Esophagus squamous epithelium (tissue), 5 donors: ENCODE measurements at regions not wholly inside any gene's neighbourhood (a gene's known extent, or its start where the extent isn't known, plus 50 kb on each side); places are given as distances from the start of the nearest gene placed in this dataset.

Source experiments
- DNase-seq: peaks from one replicate; lab custom pipeline; 2025; lab: John Stamatoyannopoulos, UW
- H3K27ac ChIP-seq, 4 donors: fragments of 200-600 bp; sonication (generic); one replicate each; pipeline ENCODE4 v1.5.1; 2016 to 2019; ENCODE audit warnings: mild to moderate bottlenecking in 1 of 4
- H3K27me3 ChIP-seq, 4 donors: fragments of 200-600 bp; sonication (generic); 1 replicate in 3 of 4; 2 replicates in 1 of 4; pipeline versions ENCODE4 v1.5.1 to v1.6.0; 2017 to 2021; ENCODE audit warnings: antibody characterized with exemption in 1 of 4
- H3K36me3 ChIP-seq, 3 donors: fragments of 200-600 bp; sonication (generic); one replicate each; pipeline ENCODE4 v1.5.1; 2016 to 2019
- H3K4me1 ChIP-seq, 3 donors: fragments of 200-600 bp; sonication (generic); one replicate each; pipeline ENCODE4 v1.5.1; 2017 to 2019
- H3K4me3 ChIP-seq, 4 donors: fragments of 200-600 bp; sonication (generic); 1 replicate in 3 of 4; 2 replicates in 1 of 4; pipeline ENCODE4 v1.5.1; 2016 to 2019; ENCODE audit warnings: mild to moderate bottlenecking in 2 of 4, moderate library complexity in 1 of 4
- H3K9me3 ChIP-seq, 3 donors: fragments of 200-600 bp; sonication (generic); one replicate each; pipeline ENCODE4 v1.5.1; 2016 to 2019
- POLR2A ChIP-seq, 4 donors: fragments of 450-650 bp; IDR thresholded peaks; one replicate each; pipeline ENCODE4 v1.6.1; 2017; ENCODE audit warnings: antibody characterized with exemption in 4 of 4, mild to moderate bottlenecking in 4 of 4, moderate library complexity in 3 of 4
- WGBS, 2 donors: methylation state at CpG; one replicate each; pipeline ENCODE4 v1.1.5; 2018; 5-methylcytosine and 5-hydroxymethylcytosine counted together
- intact Hi-C: fragments of 100-400 bp; cut with DNase I; formaldehyde crosslinking; loops from one replicate; pipeline ENCODE4 v1.15.0; 2022
- TF ChIP-seq, protein P1 (sequence below), 6 experiments: fragments of 450-650 bp in 4 of 6; fragments of 200-600 bp in 2 of 6; sonication (generic) in 2 of 6; IDR thresholded peaks; one replicate each; pipeline ENCODE4 v1.5.1; 2016 to 2019; ENCODE audit warnings: antibody characterized with exemption in 6 of 6, mild to moderate bottlenecking in 4 of 6, moderate library complexity in 4 of 6
- donor health status: DM: yes; HTN: yes; CAD: no.

DNA sequence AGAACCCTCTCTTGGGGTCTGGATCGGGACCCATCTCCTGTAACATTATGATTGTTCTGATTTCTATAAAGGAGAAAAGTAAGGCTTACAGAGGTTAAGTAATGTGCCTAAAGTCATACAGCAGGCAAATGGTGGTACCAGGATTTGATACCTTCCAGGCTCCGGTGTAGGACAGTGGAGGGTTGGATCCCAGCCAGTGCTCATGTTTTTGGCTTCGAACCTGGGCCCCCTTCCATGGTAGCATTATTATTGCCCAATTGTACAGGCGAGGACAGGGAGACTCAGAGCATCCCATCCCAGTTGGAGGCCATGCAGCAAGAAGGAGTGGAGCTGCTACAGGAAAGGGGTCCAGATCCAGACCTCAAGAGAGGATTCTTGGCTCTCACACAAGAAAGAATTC, 202.7 kb downstream of the TFAP2C start:
- H3K4me3 ChIP-seq: no peak overlapping the region
- H3K9me3 ChIP-seq: no peaks in the 10 kb centered on the region
- DNase-seq: no peak
- H3K27me3 ChIP-seq: peaks cover 0 to 30% (median 2%) of the 10 kb centered on the region in 4 donors
- WGBS, 2 donors: 52 to 67% methylated on average over 4 of the region's 4 CpGs
- no peaks in the 10 kb centered on the region for H3K36me3 ChIP-seq
- intact Hi-C loops: no loop called here
- H3K27ac ChIP-seq: no peak overlapping the region
- H3K4me1 ChIP-seq: peaks cover 8 to 33% (median 12%) of the 10 kb centered on the region in 3 donors
- TF ChIP-seq, protein P1, sequence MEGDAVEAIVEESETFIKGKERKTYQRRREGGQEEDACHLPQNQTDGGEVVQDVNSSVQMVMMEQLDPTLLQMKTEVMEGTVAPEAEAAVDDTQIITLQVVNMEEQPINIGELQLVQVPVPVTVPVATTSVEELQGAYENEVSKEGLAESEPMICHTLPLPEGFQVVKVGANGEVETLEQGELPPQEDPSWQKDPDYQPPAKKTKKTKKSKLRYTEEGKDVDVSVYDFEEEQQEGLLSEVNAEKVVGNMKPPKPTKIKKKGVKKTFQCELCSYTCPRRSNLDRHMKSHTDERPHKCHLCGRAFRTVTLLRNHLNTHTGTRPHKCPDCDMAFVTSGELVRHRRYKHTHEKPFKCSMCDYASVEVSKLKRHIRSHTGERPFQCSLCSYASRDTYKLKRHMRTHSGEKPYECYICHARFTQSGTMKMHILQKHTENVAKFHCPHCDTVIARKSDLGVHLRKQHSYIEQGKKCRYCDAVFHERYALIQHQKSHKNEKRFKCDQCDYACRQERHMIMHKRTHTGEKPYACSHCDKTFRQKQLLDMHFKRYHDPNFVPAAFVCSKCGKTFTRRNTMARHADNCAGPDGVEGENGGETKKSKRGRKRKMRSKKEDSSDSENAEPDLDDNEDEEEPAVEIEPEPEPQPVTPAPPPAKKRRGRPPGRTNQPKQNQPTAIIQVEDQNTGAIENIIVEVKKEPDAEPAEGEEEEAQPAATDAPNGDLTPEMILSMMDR (IDR thresholded peaks at IDR 0.05): no peak
- no peak for TF ChIP-seq POLR2A (IDR thresholded peaks at IDR 0.05)

- Histone ChIP-seq H3K4me3 (no peak overlapping the region), H3K4me1 (peaks cover 0 to 17% (median 3%) of the 10 kb centered on the region in 3 donors), H3K36me3 (no peaks in the 10 kb centered on the region), H3K9me3 (no peaks in the 10 kb centered on the region), H3K27me3 (peaks cover 0 to 43% (median 2%) of the 10 kb centered on the region in 4 donors), H3K27ac (no peak overlapping the region)
- no peak for DNase-seq
- intact Hi-C loops: no loop called here
- no peak for TF ChIP-seq POLR2A (IDR thresholded peaks at IDR 0.05)
- TF ChIP-seq, protein P1 (IDR thresholded peaks at IDR 0.05): no peak
- WGBS, 2 donors: 68 to 80% methylated on average over 5 of the region's 5 CpGs
Observed at GRCh38 chr20:56833427-56833826, 204.3 kb downstream of the TFAP2C start.

GRCh38 chr20:56835829-56836550, 206.9 kb downstream of the TFAP2C start:
- Histone ChIP-seq H3K4me1 (no peaks in the 10 kb centered on the region), H3K27ac (no peak overlapping the region), H3K9me3 (no peaks in the 10 kb centered on the region), H3K27me3 (peaks cover 0 to 32% (median 0%) of the 10 kb centered on the region in 4 donors), H3K36me3 (no peaks in the 10 kb centered on the region), H3K4me3 (no peak overlapping the region)
- 76% methylated on average over 3 to 4 of the region's 4 CpGs for WGBS, 2 donors
- DNase-seq: no peak
- TF ChIP-seq POLR2A (IDR thresholded peaks at IDR 0.05): no peak
- TF ChIP-seq, protein P1 (IDR thresholded peaks at IDR 0.05): no peak
- intact Hi-C loops: no loop called here

DNA sequence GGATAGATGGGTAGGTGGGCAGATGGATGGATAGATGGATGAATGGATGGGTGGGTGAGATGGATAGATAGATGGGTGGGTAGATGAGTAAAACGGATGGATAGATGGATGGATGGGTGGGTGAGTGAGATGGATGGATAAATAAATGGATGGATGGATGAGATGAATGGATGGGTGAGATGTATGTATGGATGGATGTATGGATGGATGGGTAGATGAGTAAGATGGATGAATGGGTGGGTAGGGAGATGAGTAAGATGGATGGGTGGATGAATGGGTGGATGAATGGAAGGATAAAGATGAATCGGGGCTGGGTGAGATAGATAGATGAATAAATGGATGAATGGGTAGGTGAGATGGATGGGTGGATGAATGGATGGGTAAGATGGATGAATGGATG, 210.1 kb downstream of the TFAP2C start:
- Histone ChIP-seq H3K36me3 (no peaks in the 10 kb centered on the region), H3K4me3 (no peak overlapping the region), H3K9me3 (no peaks in the 10 kb centered on the region), H3K27me3 (peaks cover 0 to 26% (median 0%) of the 10 kb centered on the region in 4 donors), H3K4me1 (no peaks in the 10 kb centered on the region), H3K27ac (no peak overlapping the region)
- DNase-seq: no peak
- intact Hi-C loops: no loop called here
- 75 to 91% methylated on average over 1 to 2 of the region's 2 CpGs for WGBS, 2 donors
- TF ChIP-seq, protein P1 (IDR thresholded peaks at IDR 0.05): no peak

DNA sequence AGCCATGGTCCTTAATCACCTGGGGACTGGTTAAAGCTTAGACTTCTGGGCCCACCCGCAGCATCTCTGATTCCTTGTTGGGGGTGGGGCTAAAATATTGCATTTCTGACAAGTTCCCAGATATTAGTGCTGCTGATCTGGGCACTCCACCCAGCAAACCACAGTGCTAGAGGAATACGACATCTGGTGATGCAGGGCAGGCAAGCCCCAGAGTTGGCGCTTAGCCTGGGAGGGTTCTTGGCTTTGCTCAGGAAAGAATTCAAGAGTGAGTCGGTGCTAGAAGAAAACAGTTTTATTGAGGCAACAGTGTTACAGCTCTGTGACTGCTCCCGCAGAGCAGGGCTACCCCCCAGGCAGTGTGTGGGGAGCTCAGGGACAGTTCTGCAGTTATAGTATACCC, 210.7 kb downstream of the TFAP2C start:
- peaks cover 0 to 26% (median 0%) of the 10 kb centered on the region in 4 donors for H3K27me3 ChIP-seq
- TF ChIP-seq POLR2A (IDR thresholded peaks at IDR 0.05): no peak
- TF ChIP-seq, protein P1 (IDR thresholded peaks at IDR 0.05): no peak
- no peak for DNase-seq
- no peak overlapping the region for H3K4me3 ChIP-seq
- intact Hi-C loops: no loop called here
- no peaks in the 10 kb centered on the region for H3K36me3 ChIP-seq
- WGBS, 2 donors: 64 to 78% methylated on average over 5 of the region's 5 CpGs
- no peak overlapping the region for H3K27ac ChIP-seq
- H3K4me1 ChIP-seq: no peaks in the 10 kb centered on the region
- no peaks in the 10 kb centered on the region for H3K9me3 ChIP-seq
